Panc1 (cell line): ENCODE measurements at regions not wholly inside any gene's neighbourhood (a gene's known extent, or its start where the extent isn't known, plus 50 kb on each side); places are given as distances from the start of the nearest gene placed in this dataset.

Source experiments
- ATAC-seq: fragments of 200-7000 bp; cut with Tn5 transposase; 2 replicates; pipeline ENCODE4 v1.9.1; 2020; ENCODE audit warnings: mild to moderate bottlenecking, moderate library complexity
- BruUV-seq: library from RNA; stranded (reverse); fragments of 400-500 nt; replicated peaks from 2 replicates; lab custom pipeline; 2021; lab: Mats Ljungman, UMichigan
- CTCF ChIA-PET: fragments of 300-600 bp; sonication (Branson Sonifier 250); formaldehyde crosslinking; loops from one replicate; lab custom pipeline; 2022; ENCODE audit warnings: antibody characterized with exemption; lab: Charles Lee
- POLR2A ChIA-PET: fragments of 300-600 bp; sonication (Branson Sonifier 250); formaldehyde crosslinking; loops from one replicate; lab custom pipeline; 2022; ENCODE audit warnings: antibody characterized with exemption; lab: Charles Lee
- DNase-seq: peaks from one replicate; pipeline ENCODE4 v3.0.0-alpha.2; 2010; ENCODE audit warnings: low read depth, low spot score
- H3K27ac ChIP-seq: 2 replicates; pipeline ENCODE4 v1.5.1; 2011; ENCODE audit warnings: mild to moderate bottlenecking, low read length, inconsistent platforms
- H3K27me3 ChIP-seq: fragments of 200-500 bp; sonication (Bioruptor generic); 2 replicates; pipeline ENCODE4 v1.6.0; 2014; ENCODE audit warnings: low read length, inconsistent platforms; ENCODE audit not compliant: control insufficient read depth, insufficient read depth
- H3K36me3 ChIP-seq: fragments of 200-500 bp; sonication (Bioruptor generic); 2 replicates; pipeline ENCODE4 v1.5.1; 2014; ENCODE audit warnings: inconsistent platforms, mild to moderate bottlenecking, low read length, moderate library complexity; ENCODE audit not compliant: control insufficient read depth, insufficient read depth
- H3K4me1 ChIP-seq: 2 replicates; pipeline ENCODE4 v1.5.1; 2011; ENCODE audit warnings: inconsistent platforms, mild to moderate bottlenecking, low read length, moderate library complexity; ENCODE audit not compliant: control insufficient read depth, insufficient read depth
- H3K4me3 ChIP-seq, 2 experiments: 2 replicates each; pipeline ENCODE4 v1.5.1; 2011 to 2012; ENCODE audit warnings: low read depth in 2 of 2, low read length in 2 of 2, mild to moderate bottlenecking in 2 of 2, inconsistent platforms in 1 of 2, moderate library complexity in 1 of 2
- H3K9me3 ChIP-seq: fragments of 200-500 bp; sonication (Bioruptor generic); 2 replicates; pipeline ENCODE4 v1.5.1; 2014; ENCODE audit warnings: low read depth, mild to moderate bottlenecking, inconsistent platforms, low read length, moderate library complexity; ENCODE audit not compliant: control insufficient read depth, insufficient read depth
- CTCF ChIP-seq: fragments of 450-650 bp; IDR thresholded peaks from 2 replicates; pipeline ENCODE4 v1.5.1; 2017; ENCODE audit warnings: mild to moderate bottlenecking
- POLR2AphosphoS5 ChIP-seq: IDR thresholded peaks from 2 replicates; pipeline ENCODE4 v1.6.1; 2012; ENCODE audit warnings: mild to moderate bottlenecking, low read depth, low read length, moderate library complexity
- REST ChIP-seq, 2 experiments: IDR thresholded peaks; 2 replicates each; pipeline ENCODE4 v1.6.1; 2011 to 2012; ENCODE audit warnings: low read depth in 2 of 2, control low read depth in 1 of 2, low read length in 1 of 2, mild to moderate bottlenecking in 1 of 2, moderate library complexity in 1 of 2; ENCODE audit not compliant: insufficient read depth in 1 of 2
- SIN3A ChIP-seq: IDR thresholded peaks from 2 replicates; pipeline ENCODE4 v1.6.1; 2012; ENCODE audit warnings: low read depth, mild to moderate bottlenecking, low read length, moderate library complexity, borderline replicate concordance; ENCODE audit not compliant: insufficient read depth
- TCF7L2 ChIP-seq: IDR thresholded peaks from 2 replicates; pipeline ENCODE4 v1.6.1; 2011; ENCODE audit warnings: mild to moderate bottlenecking, low read depth, low read length, inconsistent platforms
- in situ Hi-C: cut with HindIII; loops from 2 replicates; pipeline ENCODE4 v1.10.0; 2016; ENCODE audit warnings: low sequenced_read_pairs, low pct_unique_long_range_greater_than_20kb
- intact Hi-C: fragments of 100-400 bp; cut with micrococcal nuclease; formaldehyde crosslinking; loops from one replicate; pipeline ENCODE4 v1.10.0; 2022; ENCODE audit not compliant: unreplicated experiment

GRCh38 chr4:138709859-138710258 is 305.7 kb upstream of the NOCT start:
- DNase-seq, result no peak
- intact Hi-C loops, result no loop called here
- no peak for ATAC-seq
- no TSS peak for BruUV-seq
- no peaks in the 10 kb centered on the region for H3K9me3 ChIP-seq
- H3K27ac ChIP-seq, result no peak overlapping the region
- no peak for TF ChIP-seq POLR2AphosphoS5
- TF ChIP-seq REST (IDR thresholded peaks at IDR 0.05; ENCODE audit: insufficient read depth in 1 of 2, low read depth in 2 of 2, low read length in 1 of 2), result no peak
- no peak for TF ChIP-seq CTCF
- no peak for TF ChIP-seq SIN3A
- TF ChIP-seq TCF7L2, result no peak
- in situ Hi-C loops, result no loop called here
- H3K27me3 ChIP-seq, result no peaks in the 10 kb centered on the region
- CTCF ChIA-PET, result no interaction called here
- H3K4me1 ChIP-seq, result no peaks in the 10 kb centered on the region
- H3K36me3 ChIP-seq, result no peaks in the 10 kb centered on the region
- no peak overlapping the region for H3K4me3 ChIP-seq
- POLR2A ChIA-PET, result no interaction called here

GRCh38 chr4:138707746-138708677 is 307.6 kb upstream of the NOCT start:
- ChIA-PET POLR2A (no interaction called here), CTCF (no interaction called here)
- H3K27me3 ChIP-seq, result no peaks in the 10 kb centered on the region
- TF ChIP-seq CTCF (no peak), REST (IDR thresholded peaks at IDR 0.05; ENCODE audit: insufficient read depth in 1 of 2, low read depth in 2 of 2, low read length in 1 of 2) (no peak), SIN3A (no peak), POLR2AphosphoS5 (no peak), TCF7L2 (no peak)
- no peaks in the 10 kb centered on the region for H3K4me1 ChIP-seq
- in situ Hi-C loops, result no loop called here
- H3K4me3 ChIP-seq, result no peak overlapping the region
- no peak overlapping the region for H3K27ac ChIP-seq
- no peaks in the 10 kb centered on the region for H3K9me3 ChIP-seq
- DNase-seq (no peak), ATAC-seq (no peak)
- intact Hi-C loops, result no loop called here
- H3K36me3 ChIP-seq, result no peaks in the 10 kb centered on the region
- no TSS peak for BruUV-seq
